ENCODE measurements at regions not wholly inside any gene's neighbourhood (a gene's known extent, or its start where the extent isn't known, plus 50 kb on each side); places are given as distances from the start of the nearest gene placed in this dataset.

- TF ChIP-seq CTCF (IDR thresholded peaks at IDR 0.05) (no peak), POLR2A (IDR thresholded peaks at IDR 0.05) (no peak)
Observed at GRCh38 chr2:186328838-186329237, 157.2 kb upstream of the ZC3H15 start.
